ENCODE measurements at regions not wholly inside any gene's neighbourhood (a gene's known extent, or its start where the extent isn't known, plus 50 kb on each side); places are given as distances from the start of the nearest gene placed in this dataset.

- DNase-seq (no peak), ATAC-seq (no peak), FAIRE-seq (no peak)
- Histone ChIP-seq H3K27me3 (no peaks in the 10 kb centered on the region), H3K9me3 (no peaks in the 10 kb centered on the region), H3K4me3 (no peak overlapping the region), H3K36me3 (no peaks in the 10 kb centered on the region), H3K4me1 (no peaks in the 10 kb centered on the region), H3K27ac (no peak overlapping the region)
- WGBS, 2 donors: 50 to 56% methylated on average over 3 of the region's 3 CpGs
- no peak for TF ChIP-seq CTCF (IDR thresholded peaks at IDR 0.05)
- intact Hi-C loops (cut with DNase I): no loop called here
These were observed 666.5 kb downstream of the DCDC2C start for GRCh38 chr2:4369826-4370419.

- no peaks in the 10 kb centered on the region for H3K9me3 ChIP-seq
- FAIRE-seq (no peak), ATAC-seq (no peak), DNase-seq (no peak)
- 49 to 60% methylated on average over 3 of the region's 3 CpGs for WGBS, 2 donors
- H3K27ac ChIP-seq: no peak overlapping the region
- no peaks in the 10 kb centered on the region for H3K36me3 ChIP-seq
- intact Hi-C loops (cut with DNase I): no loop called here
- no peaks in the 10 kb centered on the region for H3K4me1 ChIP-seq
- H3K4me3 ChIP-seq: no peak overlapping the region
- TF ChIP-seq CTCF (IDR thresholded peaks at IDR 0.05): no peak
- H3K27me3 ChIP-seq: no peaks in the 10 kb centered on the region
These were observed 667.2 kb downstream of the DCDC2C start for GRCh38 chr2:4370422-4371090.

- no peaks in the 10 kb centered on the region for H3K9me3 ChIP-seq
- WGBS, 2 donors: 33 to 38% methylated on average over 5 of the region's 5 CpGs
- no peak overlapping the region for H3K27ac ChIP-seq
- no peak overlapping the region for H3K4me3 ChIP-seq
- H3K4me1 ChIP-seq: no peaks in the 10 kb centered on the region
- FAIRE-seq: no peak
- ATAC-seq: no peak
- DNase-seq: no peak
- H3K27me3 ChIP-seq: no peaks in the 10 kb centered on the region
- H3K36me3 ChIP-seq: no peaks in the 10 kb centered on the region
- intact Hi-C loops (cut with DNase I): no loop called here
- TF ChIP-seq CTCF (IDR thresholded peaks at IDR 0.05): no peak
These were observed 677.7 kb downstream of the DCDC2C start for GRCh38 chr2:4381049-4381448.

GRCh38 chr2:4381773-4382172 is 678.4 kb downstream of the DCDC2C start:
- no peaks in the 10 kb centered on the region for H3K4me1 ChIP-seq
- no peak for ATAC-seq
- intact Hi-C loops (cut with DNase I): no loop called here

More at GRCh38 chr2:4381773-4382172, 678.4 kb downstream of the DCDC2C start:
- no peaks in the 10 kb centered on the region for H3K27me3 ChIP-seq
- TF ChIP-seq CTCF (IDR thresholded peaks at IDR 0.05): no peak
- FAIRE-seq (no peak), DNase-seq (no peak)
- no peaks in the 10 kb centered on the region for H3K9me3 ChIP-seq
- H3K4me3 ChIP-seq: no peak overlapping the region
- WGBS, 2 donors: 45 to 58% methylated on average over 3 of the region's 3 CpGs
- no peak overlapping the region for H3K27ac ChIP-seq
- H3K36me3 ChIP-seq: no peaks in the 10 kb centered on the region

Measured in pancreas (tissue), 10 donors.